ENCODE measurements at regions not wholly inside any gene's neighbourhood (a gene's known extent, or its start where the extent isn't known, plus 50 kb on each side); places are given as distances from the start of the nearest gene placed in this dataset.

GRCh38 chr6:159421586-159421985, 252.4 kb downstream of the FNDC1 start:
- H3F3A ChIP-seq (ENCODE audit: insufficient read depth, low read length) = no peaks in the 10 kb centered on the region
- no peaks in the 10 kb centered on the region for H3K79me2 ChIP-seq (ENCODE audit: insufficient read depth, low read length)
- TF ChIP-seq CTCF (IDR thresholded peaks at IDR 0.05; ENCODE audit: low read length) = no peak
- no peak for TF ChIP-seq EZH2 (IDR thresholded peaks at IDR 0.05; ENCODE audit: borderline replicate concordance, low read length)
- H3K4me1 ChIP-seq (ENCODE audit: insufficient read depth, low read length, severe bottlenecking) = no peaks in the 10 kb centered on the region
- H3K36me3 ChIP-seq (ENCODE audit: insufficient read depth, low read length) = no peaks in the 10 kb centered on the region
- no peaks in the 10 kb centered on the region for H3K27me3 ChIP-seq (ENCODE audit: insufficient read depth, low read length)
- no peaks in the 10 kb centered on the region for H4K20me1 ChIP-seq (ENCODE audit: insufficient read depth, low read length)
- H3K9me3 ChIP-seq (ENCODE audit: low read length) = no peaks in the 10 kb centered on the region
- no peak overlapping the region for H3K4me3 ChIP-seq (ENCODE audit: low read depth, low read length, poor library complexity, severe bottlenecking)
- H3K27ac ChIP-seq (ENCODE audit: low read depth, low read length, poor library complexity, severe bottlenecking) = no peak overlapping the region
- no peak overlapping the region for H2AFZ ChIP-seq (ENCODE audit: low read length)
- no peaks in the 10 kb centered on the region for H3K9me2 ChIP-seq (ENCODE audit: low read depth, low read length)
- H3K4me2 ChIP-seq (ENCODE audit: low read length) = no peak overlapping the region
- H3K9ac ChIP-seq (ENCODE audit: low read length) = no peak overlapping the region

GRCh38 chr6:159418997-159419396, 249.8 kb downstream of the FNDC1 start:
- Histone ChIP-seq H3K9me3 (ENCODE audit: low read length) (0 out of 2 replicates have a peak, but pooled peaks cover 2% of the 10 kb centered on the region), H3K79me2 (ENCODE audit: insufficient read depth, low read length) (no peaks in the 10 kb centered on the region), H2AFZ (ENCODE audit: low read length) (no peak overlapping the region), H3K4me3 (ENCODE audit: low read depth, low read length, poor library complexity, severe bottlenecking) (no peak overlapping the region), H3K4me1 (ENCODE audit: insufficient read depth, low read length, severe bottlenecking) (no peaks in the 10 kb centered on the region), H3K27ac (ENCODE audit: low read depth, low read length, poor library complexity, severe bottlenecking) (no peak overlapping the region), H3K36me3 (ENCODE audit: insufficient read depth, low read length) (no peaks in the 10 kb centered on the region), H4K20me1 (ENCODE audit: insufficient read depth, low read length) (no peaks in the 10 kb centered on the region), H3F3A (ENCODE audit: insufficient read depth, low read length) (no peaks in the 10 kb centered on the region), H3K27me3 (ENCODE audit: insufficient read depth, low read length) (peaks cover 4% of the 10 kb centered on the region; the same call in 1 of the 2 replicates), H3K9me2 (ENCODE audit: low read depth, low read length) (no peaks in the 10 kb centered on the region), H3K4me2 (ENCODE audit: low read length) (no peak overlapping the region), H3K9ac (ENCODE audit: low read length) (no peak overlapping the region)
- TF ChIP-seq EZH2 (IDR thresholded peaks at IDR 0.05; ENCODE audit: borderline replicate concordance, low read length) (no peak), CTCF (IDR thresholded peaks at IDR 0.05; ENCODE audit: low read length) (no peak)

- no peaks in the 10 kb centered on the region for H3F3A ChIP-seq (ENCODE audit: insufficient read depth, low read length)
- TF ChIP-seq EZH2 (IDR thresholded peaks at IDR 0.05; ENCODE audit: borderline replicate concordance, low read length) = no peak
- TF ChIP-seq CTCF (IDR thresholded peaks at IDR 0.05; ENCODE audit: low read length) = no peak
- H3K9ac ChIP-seq (ENCODE audit: low read length) = no peak overlapping the region
- H3K4me1 ChIP-seq (ENCODE audit: insufficient read depth, low read length, severe bottlenecking) = no peaks in the 10 kb centered on the region
- no peaks in the 10 kb centered on the region for H4K20me1 ChIP-seq (ENCODE audit: insufficient read depth, low read length)
- no peaks in the 10 kb centered on the region for H3K9me2 ChIP-seq (ENCODE audit: low read depth, low read length)
- H2AFZ ChIP-seq (ENCODE audit: low read length) = no peak overlapping the region
- H3K27ac ChIP-seq (ENCODE audit: low read depth, low read length, poor library complexity, severe bottlenecking) = no peak overlapping the region
- 0 out of 2 replicates have a peak, but pooled peaks cover 2% of the 10 kb centered on the region for H3K9me3 ChIP-seq (ENCODE audit: low read length)
- no peaks in the 10 kb centered on the region for H3K36me3 ChIP-seq (ENCODE audit: insufficient read depth, low read length)
- H3K27me3 ChIP-seq (ENCODE audit: insufficient read depth, low read length) = peaks cover 4% of the 10 kb centered on the region; the same call in 1 of the 2 replicates
- H3K79me2 ChIP-seq (ENCODE audit: insufficient read depth, low read length) = no peaks in the 10 kb centered on the region
- H3K4me2 ChIP-seq (ENCODE audit: low read length) = no peak overlapping the region
- H3K4me3 ChIP-seq (ENCODE audit: low read depth, low read length, poor library complexity, severe bottlenecking) = no peak overlapping the region
Measured at GRCh38 chr6:159416891-159417560, 247.8 kb downstream of the FNDC1 start.
